PC-3 (cell line): ENCODE measurements at regions not wholly inside any gene's neighbourhood (a gene's known extent, or its start where the extent isn't known, plus 50 kb on each side); places are given as distances from the start of the nearest gene placed in this dataset.

ENCODE experiments used
- ATAC-seq: fragments of 200-7000 bp; cut with Tn5 transposase; 2 replicates; pipeline ENCODE4 v1.9.1; 2020; ENCODE audit warnings: mild to moderate bottlenecking, moderate library complexity
- BruUV-seq: library from RNA; stranded (reverse); fragments of 400-500 nt; replicated peaks from 2 replicates; lab custom pipeline; 2021; lab: Mats Ljungman, UMichigan
- CTCF ChIA-PET: fragments of 300-600 bp; sonication (Branson Sonifier 250); formaldehyde crosslinking; loops from one replicate; lab custom pipeline; 2022; ENCODE audit warnings: antibody characterized with exemption; lab: Charles Lee
- POLR2A ChIA-PET: fragments of 300-600 bp; sonication (Branson Sonifier 250); formaldehyde crosslinking; loops from one replicate; lab custom pipeline; 2022; ENCODE audit warnings: antibody characterized with exemption; ENCODE audit not compliant: unreplicated experiment; lab: Charles Lee
- DNase-seq: peaks from one replicate; pipeline ENCODE4 v3.0.0-alpha.2; 2015
- H2AFZ ChIP-seq: fragments of 300-600 bp; sonication (generic); 2 replicates; pipeline ENCODE4 v1.6.0; 2016; ENCODE audit warnings: antibody characterized with exemption, low read length
- H3F3A ChIP-seq: fragments of 300-600 bp; sonication (generic); one replicate; pipeline ENCODE4 v1.6.0; 2017; ENCODE audit warnings: antibody characterized with exemption, low read length, control low read depth, mild to moderate bottlenecking; ENCODE audit not compliant: unreplicated experiment
- H3K27ac ChIP-seq: fragments of 300-600 bp; sonication (generic); 2 replicates; pipeline ENCODE4 v1.5.1; 2016; ENCODE audit warnings: mild to moderate bottlenecking, low read length
- H3K27me3 ChIP-seq: fragments of 300-600 bp; sonication (generic); 2 replicates; pipeline ENCODE4 v1.6.1; 2016; ENCODE audit warnings: low read length, mixed read lengths
- H3K36me3 ChIP-seq: fragments of 300-600 bp; sonication (generic); 2 replicates; pipeline ENCODE4 v1.6.1; 2016; ENCODE audit warnings: low read depth, mixed run types, low read length, mixed read lengths
- H3K4me1 ChIP-seq: fragments of 300-600 bp; sonication (generic); 2 replicates; pipeline ENCODE4 v1.5.1; 2016; ENCODE audit warnings: low read length; ENCODE audit not compliant: insufficient read depth
- H3K4me2 ChIP-seq: fragments of 300-600 bp; sonication (generic); 2 replicates; pipeline ENCODE4 v1.6.0; 2016; ENCODE audit warnings: low read length
- H3K4me3 ChIP-seq: fragments of 300-600 bp; sonication (generic); 2 replicates; pipeline ENCODE4 v1.5.1; 2016; ENCODE audit warnings: mild to moderate bottlenecking, low read length, mixed read lengths
- H3K79me2 ChIP-seq: fragments of 300-600 bp; sonication (generic); 2 replicates; pipeline ENCODE4 v1.6.1; 2017; ENCODE audit warnings: low read length, mixed read lengths
- H3K9ac ChIP-seq: fragments of 300-600 bp; sonication (generic); 2 replicates; pipeline ENCODE4 v1.6.0; 2016; ENCODE audit warnings: mild to moderate bottlenecking, low read length
- H3K9me2 ChIP-seq: fragments of 300-600 bp; sonication (generic); replicated peaks from 2 replicates; pipeline ENCODE4 v1.6.1; 2016; ENCODE audit warnings: mixed run types, low read length, mixed read lengths
- H3K9me3 ChIP-seq: fragments of 300-600 bp; sonication (generic); 2 replicates; pipeline ENCODE4 v1.6.1; 2016; ENCODE audit warnings: low read length, mixed read lengths
- H4K20me1 ChIP-seq: fragments of 300-600 bp; sonication (generic); 2 replicates; pipeline ENCODE4 v1.6.1; 2016; ENCODE audit warnings: low read length, mixed read lengths
- CTCF ChIP-seq: fragments of 300-600 bp; sonication (generic); conservative IDR thresholded peaks from 2 replicates; pipeline ENCODE4 v1.5.1; 2017; ENCODE audit warnings: antibody characterized with exemption, low read depth, mild to moderate bottlenecking, low read length
- EZH2 ChIP-seq: fragments of 300-600 bp; sonication (generic); IDR thresholded peaks from one replicate; pipeline ENCODE4 v1.6.1; 2017; ENCODE audit warnings: antibody characterized with exemption, mild to moderate bottlenecking, low read length; ENCODE audit not compliant: unreplicated experiment
- EZH2phosphoT487 ChIP-seq: fragments of 300-600 bp; sonication (generic); IDR thresholded peaks from 2 replicates; pipeline ENCODE4 v1.6.1; 2018; ENCODE audit warnings: mild to moderate bottlenecking, antibody characterized with exemption, low read length, borderline replicate concordance
- intact Hi-C: fragments of 100-400 bp; cut with micrococcal nuclease; formaldehyde crosslinking; loops from 2 replicates; pipeline ENCODE4 v1.9.0; 2023

- H3F3A ChIP-seq = peaks cover 12% of the 10 kb centered on the region
- H3K9me2 ChIP-seq = no peaks in the 10 kb centered on the region
- H3K27me3 ChIP-seq = no peaks in the 10 kb centered on the region
- H3K9ac ChIP-seq = no peak overlapping the region
- CTCF ChIA-PET = interaction anchor here (0.7 kb wide), 1 partner anchor 37 kb away, joined by 8 read pairs; no protein-coding TSS in a partner anchor
- POLR2A ChIA-PET = no interaction called here
- H2AFZ ChIP-seq = no peak overlapping the region
- no peak overlapping the region for H3K4me2 ChIP-seq
- H3K4me3 ChIP-seq = no peak overlapping the region
- H3K9me3 ChIP-seq = no peaks in the 10 kb centered on the region
- peaks cover 71% of the 10 kb centered on the region for H3K4me1 ChIP-seq
- H3K36me3 ChIP-seq = peaks cover 10% of the 10 kb centered on the region; the same call in 1 of the 2 replicates
- ATAC-seq (no peak), DNase-seq (no peak)
- intact Hi-C loops = no loop called here
- H3K27ac ChIP-seq = peak overlapping the region; percentile 99; the same call in 1 of the 2 replicates
- H3K79me2 ChIP-seq = peaks cover 94% of the 10 kb centered on the region
- TF ChIP-seq EZH2 (no peak), CTCF (no peak), EZH2phosphoT487 (no peak)
- no peaks in the 10 kb centered on the region for H4K20me1 ChIP-seq
- no TSS peak for BruUV-seq
Measured at GRCh38 chr7:130920122-130920521, 186.1 kb upstream of the KLF14 start.

GRCh38 chr7:130921391-130922180 is 187.6 kb upstream of the KLF14 start:
- Histone ChIP-seq H2AFZ (no peak overlapping the region), H3K36me3 (peaks cover 10% of the 10 kb centered on the region; the same call in 1 of the 2 replicates), H3K4me3 (no peak overlapping the region), H3K9me3 (no peaks in the 10 kb centered on the region), H3K27ac (no peak overlapping the region), H3K79me2 (peaks cover 94% of the 10 kb centered on the region), H3F3A (peaks cover 12% of the 10 kb centered on the region), H3K9me2 (no peaks in the 10 kb centered on the region), H4K20me1 (no peaks in the 10 kb centered on the region), H3K4me2 (no peak overlapping the region), H3K4me1 (peaks cover 65% of the 10 kb centered on the region), H3K27me3 (no peaks in the 10 kb centered on the region), H3K9ac (no peak overlapping the region)
- no peak for TF ChIP-seq EZH2phosphoT487
- no peak for TF ChIP-seq EZH2
- no peak for TF ChIP-seq CTCF
- ChIA-PET POLR2A (interaction anchor here (1.4 kb wide), 1 partner anchor 17 kb away, joined by 14 read pairs; no protein-coding TSS in a partner anchor), CTCF (no interaction called here)
- ATAC-seq (no peak), DNase-seq (no peak)
- BruUV-seq = no TSS peak
- intact Hi-C loops = no loop called here
